ENCODE measurements at regions not wholly inside any gene's neighbourhood (a gene's known extent, or its start where the extent isn't known, plus 50 kb on each side); places are given as distances from the start of the nearest gene placed in this dataset.
"Not testable (repeated sequence)": the region's sequence is repeated elsewhere in the genome, so short reads cannot be mapped to it uniquely, and the experiment has no call there.

GRCh38 chr10:42883993-42884983, 101.7 kb downstream of the BMS1 start:
- Histone ChIP-seq H3K4me3 (ENCODE audit: low read length) (no peak overlapping the region), H3K27me3 (ENCODE audit: control insufficient read depth, insufficient read depth, low read length) (no peaks in the 10 kb centered on the region)

GRCh38 chr10:42885491-42886270, 103.1 kb downstream of the BMS1 start:
- Histone ChIP-seq H3K4me1 (ENCODE audit: control insufficient read depth, low read depth, low read length) (no peaks in the 10 kb centered on the region), H3K9me3 (ENCODE audit: control insufficient read depth, low read depth, low read length) (no peaks in the 10 kb centered on the region), H3K36me3 (ENCODE audit: control insufficient read depth, low read depth, low read length) (no peaks in the 10 kb centered on the region), H3K27ac (ENCODE audit: low read length) (no peak overlapping the region), H3K9ac (ENCODE audit: low read length) (no peak overlapping the region), H3K27me3 (ENCODE audit: control insufficient read depth, insufficient read depth, low read length) (no peaks in the 10 kb centered on the region), H3K4me3 (ENCODE audit: low read length) (no peak overlapping the region)

More at GRCh38 chr10:42883993-42884983, 101.7 kb downstream of the BMS1 start:
- Histone ChIP-seq H3K9me3 (ENCODE audit: control insufficient read depth, low read depth, low read length) (no peaks in the 10 kb centered on the region), H3K4me1 (ENCODE audit: control insufficient read depth, low read depth, low read length) (no peaks in the 10 kb centered on the region), H3K36me3 (ENCODE audit: control insufficient read depth, low read depth, low read length) (no peaks in the 10 kb centered on the region), H3K27ac (ENCODE audit: low read length) (no peak overlapping the region), H3K9ac (ENCODE audit: low read length) (no peak overlapping the region)

GRCh38 chr10:42887734-42888503, 105.3 kb downstream of the BMS1 start:
- Histone ChIP-seq H3K9me3 (ENCODE audit: control insufficient read depth, low read depth, low read length) (no peaks in the 10 kb centered on the region), H3K4me1 (ENCODE audit: control insufficient read depth, low read depth, low read length) (no peaks in the 10 kb centered on the region), H3K4me3 (ENCODE audit: low read length) (no peak overlapping the region), H3K27me3 (ENCODE audit: control insufficient read depth, insufficient read depth, low read length) (no peaks in the 10 kb centered on the region), H3K27ac (ENCODE audit: low read length) (no peak overlapping the region), H3K9ac (ENCODE audit: low read length) (no peak overlapping the region), H3K36me3 (ENCODE audit: control insufficient read depth, low read depth, low read length) (no peaks in the 10 kb centered on the region)

- H3K9ac ChIP-seq (ENCODE audit: low read length): no peak overlapping the region
These were observed 106.0 kb downstream of the BMS1 start for GRCh38 chr10:42888504-42889095.

GRCh38 chr10:42896735-42897134, 114.1 kb downstream of the BMS1 start:
- H3K27me3 ChIP-seq (ENCODE audit: control insufficient read depth, insufficient read depth, low read length): no peaks in the 10 kb centered on the region
- no peak overlapping the region for H3K4me3 ChIP-seq (ENCODE audit: low read length)
- no peak overlapping the region for H3K9ac ChIP-seq (ENCODE audit: low read length)
- no peak overlapping the region for H3K27ac ChIP-seq (ENCODE audit: low read length)
- no peaks in the 10 kb centered on the region for H3K9me3 ChIP-seq (ENCODE audit: control insufficient read depth, low read depth, low read length)
- H3K36me3 ChIP-seq (ENCODE audit: control insufficient read depth, low read depth, low read length): no peaks in the 10 kb centered on the region
- no peaks in the 10 kb centered on the region for H3K4me1 ChIP-seq (ENCODE audit: control insufficient read depth, low read depth, low read length)

More at GRCh38 chr10:42888504-42889095, 106.0 kb downstream of the BMS1 start:
- Histone ChIP-seq H3K36me3 (ENCODE audit: control insufficient read depth, low read depth, low read length) (no peaks in the 10 kb centered on the region), H3K27me3 (ENCODE audit: control insufficient read depth, insufficient read depth, low read length) (no peaks in the 10 kb centered on the region), H3K27ac (ENCODE audit: low read length) (no peak overlapping the region), H3K4me3 (ENCODE audit: low read length) (no peak overlapping the region), H3K4me1 (ENCODE audit: control insufficient read depth, low read depth, low read length) (no peaks in the 10 kb centered on the region), H3K9me3 (ENCODE audit: control insufficient read depth, low read depth, low read length) (no peaks in the 10 kb centered on the region)

GRCh38 chr10:42898037-42898960, 115.7 kb downstream of the BMS1 start:
- no peak overlapping the region for H3K9ac ChIP-seq (ENCODE audit: low read length)
- H3K36me3 ChIP-seq (ENCODE audit: control insufficient read depth, low read depth, low read length): no peaks in the 10 kb centered on the region
- no peak overlapping the region for H3K4me3 ChIP-seq (ENCODE audit: low read length)
- H3K27ac ChIP-seq (ENCODE audit: low read length): no peak overlapping the region
- H3K27me3 ChIP-seq (ENCODE audit: control insufficient read depth, insufficient read depth, low read length): no peaks in the 10 kb centered on the region
- H3K9me3 ChIP-seq (ENCODE audit: control insufficient read depth, low read depth, low read length): no peaks in the 10 kb centered on the region
- H3K4me1 ChIP-seq (ENCODE audit: control insufficient read depth, low read depth, low read length): no peaks in the 10 kb centered on the region

GRCh38 chr10:42899036-42899435, 116.4 kb downstream of the BMS1 start:
- Histone ChIP-seq H3K36me3 (ENCODE audit: control insufficient read depth, low read depth, low read length) (no peaks in the 10 kb centered on the region), H3K27me3 (ENCODE audit: control insufficient read depth, insufficient read depth, low read length) (no peaks in the 10 kb centered on the region), H3K9ac (ENCODE audit: low read length) (no peak overlapping the region), H3K4me3 (ENCODE audit: low read length) (no peak overlapping the region), H3K27ac (ENCODE audit: low read length) (no peak overlapping the region), H3K4me1 (ENCODE audit: control insufficient read depth, low read depth, low read length) (no peaks in the 10 kb centered on the region), H3K9me3 (ENCODE audit: control insufficient read depth, low read depth, low read length) (no peaks in the 10 kb centered on the region)

- not testable (repeated sequence) for H3K27me3 ChIP-seq (ENCODE audit: control insufficient read depth, insufficient read depth, low read length); H3K27ac ChIP-seq (ENCODE audit: low read length); H3K9me3 ChIP-seq (ENCODE audit: control insufficient read depth, low read depth, low read length); H3K4me3 ChIP-seq (ENCODE audit: low read length); H3K4me1 ChIP-seq (ENCODE audit: control insufficient read depth, low read depth, low read length); H3K36me3 ChIP-seq (ENCODE audit: control insufficient read depth, low read depth, low read length); H3K9ac ChIP-seq (ENCODE audit: low read length)
These were observed 117.8 kb downstream of the BMS1 start for GRCh38 chr10:42900346-42900745.

- Histone ChIP-seq H3K27ac (ENCODE audit: low read length) (no peak overlapping the region), H3K36me3 (ENCODE audit: control insufficient read depth, low read depth, low read length) (no peaks in the 10 kb centered on the region), H3K4me3 (ENCODE audit: low read length) (no peak overlapping the region), H3K9ac (ENCODE audit: low read length) (no peak overlapping the region), H3K4me1 (ENCODE audit: control insufficient read depth, low read depth, low read length) (no peaks in the 10 kb centered on the region), H3K27me3 (ENCODE audit: control insufficient read depth, insufficient read depth, low read length) (no peaks in the 10 kb centered on the region), H3K9me3 (ENCODE audit: control insufficient read depth, low read depth, low read length) (no peaks in the 10 kb centered on the region)
These were observed 128.8 kb downstream of the BMS1 start for GRCh38 chr10:42911359-42911758.

GRCh38 chr10:42916974-42917373, 134.4 kb downstream of the BMS1 start:
- H3K36me3 ChIP-seq (ENCODE audit: control insufficient read depth, low read depth, low read length): no peaks in the 10 kb centered on the region
- H3K27me3 ChIP-seq (ENCODE audit: control insufficient read depth, insufficient read depth, low read length): no peaks in the 10 kb centered on the region
- H3K4me1 ChIP-seq (ENCODE audit: control insufficient read depth, low read depth, low read length): no peaks in the 10 kb centered on the region
- no peaks in the 10 kb centered on the region for H3K9me3 ChIP-seq (ENCODE audit: control insufficient read depth, low read depth, low read length)
- H3K9ac ChIP-seq (ENCODE audit: low read length): no peak overlapping the region
- H3K4me3 ChIP-seq (ENCODE audit: low read length): no peak overlapping the region
- no peak overlapping the region for H3K27ac ChIP-seq (ENCODE audit: low read length)

Data from iPS-18a (cell line).